Pulmonary artery endothelial cell (primary cell): ENCODE measurements at regions not wholly inside any gene's neighbourhood (a gene's known extent, or its start where the extent isn't known, plus 50 kb on each side); places are given as distances from the start of the nearest gene placed in this dataset.

Source experiments
- DNase-seq: peaks from one replicate; pipeline ENCODE4 v3.0.0-alpha.2; 2011; ENCODE audit warnings: low read depth, low spot score

GRCh38 chr18:8943900-8944870 is 158.3 kb upstream of the NDUFV2 start:
- DNase-seq = no peak

GRCh38 chr18:8944871-8945245 is 157.6 kb upstream of the NDUFV2 start:
- DNase-seq = no peak

GRCh38 chr18:8945514-8945913 is 157.0 kb upstream of the NDUFV2 start:
- no peak for DNase-seq

- DNase-seq = no peak
Observed at GRCh38 chr18:8946066-8946838, 156.2 kb upstream of the NDUFV2 start.

- DNase-seq = no peak
Observed at GRCh38 chr18:8947566-8947965, 154.9 kb upstream of the NDUFV2 start.

- DNase-seq = no peak
Observed at GRCh38 chr18:8948011-8948410, 154.5 kb upstream of the NDUFV2 start.

GRCh38 chr18:8948471-8949149 is 153.9 kb upstream of the NDUFV2 start:
- no peak for DNase-seq

GRCh38 chr18:8949206-8949605 is 153.3 kb upstream of the NDUFV2 start:
- DNase-seq = no peak

- no peak for DNase-seq
Observed at GRCh38 chr18:8951491-8951890, 151.0 kb upstream of the NDUFV2 start.

- DNase-seq = no peak
Observed at GRCh38 chr18:8952174-8952573, 150.3 kb upstream of the NDUFV2 start.

GRCh38 chr18:8952769-8953760 is 149.4 kb upstream of the NDUFV2 start:
- DNase-seq = no peak

GRCh38 chr18:8957731-8958130 is 144.8 kb upstream of the NDUFV2 start:
- no peak for DNase-seq

GRCh38 chr18:8958660-8959059 is 143.8 kb upstream of the NDUFV2 start:
- no peak for DNase-seq

GRCh38 chr18:8959551-8960135 is 142.9 kb upstream of the NDUFV2 start:
- DNase-seq = no peak

GRCh38 chr18:8960740-8961657 is 141.5 kb upstream of the NDUFV2 start:
- no peak for DNase-seq

GRCh38 chr18:8962192-8962779 is 140.2 kb upstream of the NDUFV2 start:
- DNase-seq = no peak

- no peak for DNase-seq
Observed at GRCh38 chr18:8962855-8963635, 139.5 kb upstream of the NDUFV2 start.

- no peak for DNase-seq
Observed at GRCh38 chr18:8963876-8964275, 138.6 kb upstream of the NDUFV2 start.
